ENCODE measurements at regions not wholly inside any gene's neighbourhood (a gene's known extent, or its start where the extent isn't known, plus 50 kb on each side); places are given as distances from the start of the nearest gene placed in this dataset.

DNA sequence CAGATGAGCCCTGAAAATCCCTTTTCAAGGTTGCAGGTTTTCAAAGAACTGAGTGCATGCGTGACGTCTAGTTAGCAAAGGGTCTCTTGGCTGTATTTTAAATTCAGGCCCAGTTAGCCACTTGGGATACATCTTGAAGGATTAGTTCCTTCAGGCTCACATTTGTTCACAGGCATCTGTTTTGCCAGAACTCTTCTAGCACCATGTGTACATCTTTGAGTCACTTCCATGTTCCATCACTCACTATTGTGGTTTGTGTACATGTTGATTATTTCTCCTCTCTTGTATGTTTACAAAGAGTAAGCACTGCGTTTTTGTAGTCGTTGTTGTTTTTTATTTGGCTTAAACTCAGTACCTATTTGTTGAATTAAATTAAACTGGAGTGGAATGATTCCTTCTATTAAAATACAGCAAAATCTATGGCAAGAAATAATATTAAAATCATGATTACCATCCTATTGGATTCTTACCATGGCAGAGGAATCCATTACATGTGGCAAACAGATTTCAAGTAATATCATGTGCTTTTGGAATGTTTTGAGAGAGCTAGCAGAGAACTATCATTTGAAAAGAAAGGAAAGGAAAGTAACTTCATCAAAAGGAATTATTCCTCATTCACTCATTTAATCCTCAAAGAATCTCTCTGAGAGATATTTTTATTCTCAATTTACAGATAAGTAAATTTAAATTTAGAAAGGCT lies 438.9 kb upstream of the FAR2 start:
- Histone ChIP-seq H3K36me3 (ENCODE audit: insufficient read depth, low read length) (no peaks in the 10 kb centered on the region), H3K4me3 (ENCODE audit: low read length) (no peak overlapping the region), H3K4me2 (ENCODE audit: low read length) (no peak overlapping the region), H3K27ac (ENCODE audit: low read length) (no peak overlapping the region), H4K20me1 (ENCODE audit: insufficient read depth) (no peaks in the 10 kb centered on the region), H3F3A (ENCODE audit: insufficient read depth, low read length, poor library complexity, severe bottlenecking) (no peaks in the 10 kb centered on the region), H3K27me3 (ENCODE audit: insufficient read depth, low read depth, low read length) (no peaks in the 10 kb centered on the region), H3K9ac (ENCODE audit: low read length) (no peak overlapping the region), H3K9me2 (ENCODE audit: insufficient read depth, low read length) (no peaks in the 10 kb centered on the region), H3K9me3 (ENCODE audit: low read length) (no peaks in the 10 kb centered on the region), H2AFZ (ENCODE audit: low read depth, low read length) (no peak overlapping the region), H3K79me2 (replicated peaks; ENCODE audit: insufficient read depth, low read length) (no peaks in the 10 kb centered on the region)
- no peak for TF ChIP-seq EP300 (conservative IDR thresholded peaks at IDR 0.05; ENCODE audit: poor library complexity, severe bottlenecking)
- TF ChIP-seq, protein P1, sequence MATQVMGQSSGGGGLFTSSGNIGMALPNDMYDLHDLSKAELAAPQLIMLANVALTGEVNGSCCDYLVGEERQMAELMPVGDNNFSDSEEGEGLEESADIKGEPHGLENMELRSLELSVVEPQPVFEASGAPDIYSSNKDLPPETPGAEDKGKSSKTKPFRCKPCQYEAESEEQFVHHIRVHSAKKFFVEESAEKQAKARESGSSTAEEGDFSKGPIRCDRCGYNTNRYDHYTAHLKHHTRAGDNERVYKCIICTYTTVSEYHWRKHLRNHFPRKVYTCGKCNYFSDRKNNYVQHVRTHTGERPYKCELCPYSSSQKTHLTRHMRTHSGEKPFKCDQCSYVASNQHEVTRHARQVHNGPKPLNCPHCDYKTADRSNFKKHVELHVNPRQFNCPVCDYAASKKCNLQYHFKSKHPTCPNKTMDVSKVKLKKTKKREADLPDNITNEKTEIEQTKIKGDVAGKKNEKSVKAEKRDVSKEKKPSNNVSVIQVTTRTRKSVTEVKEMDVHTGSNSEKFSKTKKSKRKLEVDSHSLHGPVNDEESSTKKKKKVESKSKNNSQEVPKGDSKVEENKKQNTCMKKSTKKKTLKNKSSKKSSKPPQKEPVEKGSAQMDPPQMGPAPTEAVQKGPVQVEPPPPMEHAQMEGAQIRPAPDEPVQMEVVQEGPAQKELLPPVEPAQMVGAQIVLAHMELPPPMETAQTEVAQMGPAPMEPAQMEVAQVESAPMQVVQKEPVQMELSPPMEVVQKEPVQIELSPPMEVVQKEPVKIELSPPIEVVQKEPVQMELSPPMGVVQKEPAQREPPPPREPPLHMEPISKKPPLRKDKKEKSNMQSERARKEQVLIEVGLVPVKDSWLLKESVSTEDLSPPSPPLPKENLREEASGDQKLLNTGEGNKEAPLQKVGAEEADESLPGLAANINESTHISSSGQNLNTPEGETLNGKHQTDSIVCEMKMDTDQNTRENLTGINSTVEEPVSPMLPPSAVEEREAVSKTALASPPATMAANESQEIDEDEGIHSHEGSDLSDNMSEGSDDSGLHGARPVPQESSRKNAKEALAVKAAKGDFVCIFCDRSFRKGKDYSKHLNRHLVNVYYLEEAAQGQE (IDR thresholded peaks at IDR 0.05; ENCODE audit: borderline replicate concordance): no peak
- TF ChIP-seq, protein P2, sequence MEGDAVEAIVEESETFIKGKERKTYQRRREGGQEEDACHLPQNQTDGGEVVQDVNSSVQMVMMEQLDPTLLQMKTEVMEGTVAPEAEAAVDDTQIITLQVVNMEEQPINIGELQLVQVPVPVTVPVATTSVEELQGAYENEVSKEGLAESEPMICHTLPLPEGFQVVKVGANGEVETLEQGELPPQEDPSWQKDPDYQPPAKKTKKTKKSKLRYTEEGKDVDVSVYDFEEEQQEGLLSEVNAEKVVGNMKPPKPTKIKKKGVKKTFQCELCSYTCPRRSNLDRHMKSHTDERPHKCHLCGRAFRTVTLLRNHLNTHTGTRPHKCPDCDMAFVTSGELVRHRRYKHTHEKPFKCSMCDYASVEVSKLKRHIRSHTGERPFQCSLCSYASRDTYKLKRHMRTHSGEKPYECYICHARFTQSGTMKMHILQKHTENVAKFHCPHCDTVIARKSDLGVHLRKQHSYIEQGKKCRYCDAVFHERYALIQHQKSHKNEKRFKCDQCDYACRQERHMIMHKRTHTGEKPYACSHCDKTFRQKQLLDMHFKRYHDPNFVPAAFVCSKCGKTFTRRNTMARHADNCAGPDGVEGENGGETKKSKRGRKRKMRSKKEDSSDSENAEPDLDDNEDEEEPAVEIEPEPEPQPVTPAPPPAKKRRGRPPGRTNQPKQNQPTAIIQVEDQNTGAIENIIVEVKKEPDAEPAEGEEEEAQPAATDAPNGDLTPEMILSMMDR (IDR thresholded peaks at IDR 0.05; ENCODE audit: poor library complexity, severe bottlenecking): no peak

DNA sequence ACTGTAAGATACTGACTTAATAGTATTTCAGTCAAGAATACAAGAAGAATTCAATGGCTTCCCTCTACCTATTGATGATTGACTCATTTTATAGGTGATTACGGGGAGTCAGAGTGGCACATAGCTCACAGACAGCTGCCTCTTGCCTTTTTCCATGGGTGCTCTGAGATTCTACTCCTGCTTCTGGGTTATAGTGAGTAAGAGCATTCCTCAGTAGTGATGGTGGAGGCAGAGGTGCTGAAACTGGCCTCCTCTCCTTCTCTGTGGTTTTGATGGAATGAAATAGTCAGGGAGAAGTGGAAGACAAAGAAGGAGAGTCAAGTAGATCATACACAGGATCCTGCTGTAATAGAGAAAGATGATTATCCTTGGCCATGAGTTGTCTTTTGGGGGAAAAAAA lies 438.2 kb upstream of the FAR2 start:
- Histone ChIP-seq H4K20me1 (ENCODE audit: insufficient read depth) (no peaks in the 10 kb centered on the region), H3K9ac (ENCODE audit: low read length) (no peak overlapping the region), H3K9me2 (ENCODE audit: insufficient read depth, low read length) (no peaks in the 10 kb centered on the region), H3K9me3 (ENCODE audit: low read length) (no peaks in the 10 kb centered on the region), H3K36me3 (ENCODE audit: insufficient read depth, low read length) (no peaks in the 10 kb centered on the region), H3F3A (ENCODE audit: insufficient read depth, low read length, poor library complexity, severe bottlenecking) (no peaks in the 10 kb centered on the region), H3K27me3 (ENCODE audit: insufficient read depth, low read depth, low read length) (no peaks in the 10 kb centered on the region), H3K4me2 (ENCODE audit: low read length) (no peak overlapping the region), H3K4me3 (ENCODE audit: low read length) (no peak overlapping the region), H3K27ac (ENCODE audit: low read length) (no peak overlapping the region), H3K79me2 (replicated peaks; ENCODE audit: insufficient read depth, low read length) (no peaks in the 10 kb centered on the region), H2AFZ (ENCODE audit: low read depth, low read length) (no peak overlapping the region)
- TF ChIP-seq EZH2 (IDR thresholded peaks at IDR 0.05; ENCODE audit: borderline replicate concordance, insufficient read depth, low read length, poor library complexity, severe bottlenecking): no peak
- no peak for TF ChIP-seq MXI1 (conservative IDR thresholded peaks at IDR 0.05; ENCODE audit: poor library complexity, severe bottlenecking)
- TF ChIP-seq SMC3 (conservative IDR thresholded peaks at IDR 0.05; ENCODE audit: poor library complexity): no peak
- TF ChIP-seq, protein P1 (IDR thresholded peaks at IDR 0.05; ENCODE audit: borderline replicate concordance): no peak
- TF ChIP-seq, protein P2 (IDR thresholded peaks at IDR 0.05; ENCODE audit: poor library complexity, severe bottlenecking): no peak
- TF ChIP-seq EP300 (conservative IDR thresholded peaks at IDR 0.05; ENCODE audit: poor library complexity, severe bottlenecking): no peak
- no peak for TF ChIP-seq POLR2AphosphoS5 (IDR thresholded peaks at IDR 0.05)
